ENCODE measurements at regions not wholly inside any gene's neighbourhood (a gene's known extent, or its start where the extent isn't known, plus 50 kb on each side); places are given as distances from the start of the nearest gene placed in this dataset.

GRCh38 chr3:135440746-135441145, 524.8 kb upstream of the PPP2R3A start:
- no peak for TF ChIP-seq REST (IDR thresholded peaks at IDR 0.05; ENCODE audit: borderline replicate concordance)
- no peak for TF ChIP-seq CTCF (IDR thresholded peaks at IDR 0.05; ENCODE audit: poor library complexity, severe bottlenecking)
- TF ChIP-seq SMC3 (conservative IDR thresholded peaks at IDR 0.05; ENCODE audit: poor library complexity): no peak
- no peak for TF ChIP-seq RAD21 (conservative IDR thresholded peaks at IDR 0.05)
- no peak for TF ChIP-seq MXI1 (conservative IDR thresholded peaks at IDR 0.05; ENCODE audit: poor library complexity, severe bottlenecking)
- TF ChIP-seq EP300 (conservative IDR thresholded peaks at IDR 0.05; ENCODE audit: poor library complexity, severe bottlenecking): no peak
- TF ChIP-seq POLR2AphosphoS5 (IDR thresholded peaks at IDR 0.05): no peak
- no peak for TF ChIP-seq EZH2 (IDR thresholded peaks at IDR 0.05; ENCODE audit: borderline replicate concordance, insufficient read depth, low read length, poor library complexity, severe bottlenecking)
- no peak for TF ChIP-seq TAF1 (IDR thresholded peaks at IDR 0.05; ENCODE audit: low read depth)

Data from neural cell (in vitro differentiated cells).